ENCODE measurements at regions not wholly inside any gene's neighbourhood (a gene's known extent, or its start where the extent isn't known, plus 50 kb on each side); places are given as distances from the start of the nearest gene placed in this dataset.

GRCh38 chr10:129029051-129029450, 438.0 kb upstream of the MGMT start:
- TF ChIP-seq, protein P1, sequence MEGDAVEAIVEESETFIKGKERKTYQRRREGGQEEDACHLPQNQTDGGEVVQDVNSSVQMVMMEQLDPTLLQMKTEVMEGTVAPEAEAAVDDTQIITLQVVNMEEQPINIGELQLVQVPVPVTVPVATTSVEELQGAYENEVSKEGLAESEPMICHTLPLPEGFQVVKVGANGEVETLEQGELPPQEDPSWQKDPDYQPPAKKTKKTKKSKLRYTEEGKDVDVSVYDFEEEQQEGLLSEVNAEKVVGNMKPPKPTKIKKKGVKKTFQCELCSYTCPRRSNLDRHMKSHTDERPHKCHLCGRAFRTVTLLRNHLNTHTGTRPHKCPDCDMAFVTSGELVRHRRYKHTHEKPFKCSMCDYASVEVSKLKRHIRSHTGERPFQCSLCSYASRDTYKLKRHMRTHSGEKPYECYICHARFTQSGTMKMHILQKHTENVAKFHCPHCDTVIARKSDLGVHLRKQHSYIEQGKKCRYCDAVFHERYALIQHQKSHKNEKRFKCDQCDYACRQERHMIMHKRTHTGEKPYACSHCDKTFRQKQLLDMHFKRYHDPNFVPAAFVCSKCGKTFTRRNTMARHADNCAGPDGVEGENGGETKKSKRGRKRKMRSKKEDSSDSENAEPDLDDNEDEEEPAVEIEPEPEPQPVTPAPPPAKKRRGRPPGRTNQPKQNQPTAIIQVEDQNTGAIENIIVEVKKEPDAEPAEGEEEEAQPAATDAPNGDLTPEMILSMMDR (IDR thresholded peaks at IDR 0.05; ENCODE audit: insufficient read depth, low read length, poor library complexity, severe bottlenecking), result no peak
- Histone ChIP-seq H3K27me3 (ENCODE audit: control insufficient read depth, insufficient read depth, low read length) (peaks cover 16% of the 10 kb centered on the region), H3K4me3 (ENCODE audit: low read depth, low read length) (no peak overlapping the region), H3K36me3 (ENCODE audit: control insufficient read depth, insufficient read depth, low read length) (no peaks in the 10 kb centered on the region)
- no peak for DNase-seq (ENCODE audit: low read depth)

DNA sequence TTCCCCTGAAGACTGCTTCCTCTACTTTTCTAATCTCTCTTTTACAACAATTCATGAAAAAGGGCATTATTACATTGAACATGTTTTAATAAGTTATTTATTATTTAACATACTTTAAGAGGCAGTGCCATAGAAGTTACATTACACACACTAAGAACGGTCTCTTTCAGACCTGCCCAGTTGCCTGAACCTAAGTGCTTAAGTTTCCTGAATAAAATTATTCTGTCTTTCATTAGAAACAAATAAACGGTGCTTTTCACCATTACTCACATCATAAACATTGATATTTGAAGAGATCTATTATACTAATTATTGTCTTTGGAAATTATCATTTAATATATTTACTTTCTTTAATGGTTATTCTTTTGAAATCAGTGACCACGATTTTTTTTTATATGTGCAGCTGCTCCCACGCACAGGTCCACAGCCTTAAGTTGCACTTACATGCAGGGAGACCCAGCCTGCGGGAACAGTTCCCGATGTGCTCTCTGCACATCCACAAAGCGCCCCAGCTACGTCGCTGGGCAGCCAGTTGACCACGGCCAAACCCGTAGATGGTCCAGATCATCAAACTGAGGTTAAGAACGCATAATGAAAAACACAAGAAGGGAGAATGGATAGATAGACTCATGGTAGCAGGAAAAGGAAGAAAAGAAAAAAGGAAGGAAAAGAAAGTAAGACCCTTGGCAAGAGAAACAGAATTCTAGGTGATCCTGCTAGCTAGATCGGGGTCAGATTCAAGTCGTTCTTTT, 437.0 kb upstream of the MGMT start:
- DNase-seq (ENCODE audit: low read depth), result no peak
- Histone ChIP-seq H3K36me3 (ENCODE audit: control insufficient read depth, insufficient read depth, low read length) (no peaks in the 10 kb centered on the region), H3K4me3 (ENCODE audit: low read depth, low read length) (no peak overlapping the region), H3K27me3 (ENCODE audit: control insufficient read depth, insufficient read depth, low read length) (peaks cover 16% of the 10 kb centered on the region)
- TF ChIP-seq, protein P1 (IDR thresholded peaks at IDR 0.05; ENCODE audit: insufficient read depth, low read length, poor library complexity, severe bottlenecking), result no peak

- DNase-seq (ENCODE audit: low read depth), result no peak
- TF ChIP-seq, protein P1 (IDR thresholded peaks at IDR 0.05; ENCODE audit: insufficient read depth, low read length, poor library complexity, severe bottlenecking), result no peak
- Histone ChIP-seq H3K27me3 (ENCODE audit: control insufficient read depth, insufficient read depth, low read length) (peaks cover 16% of the 10 kb centered on the region), H3K36me3 (ENCODE audit: control insufficient read depth, insufficient read depth, low read length) (no peaks in the 10 kb centered on the region), H3K4me3 (ENCODE audit: low read depth, low read length) (no peak overlapping the region)
Observed at GRCh38 chr10:129030603-129030895, 436.5 kb upstream of the MGMT start.

DNA sequence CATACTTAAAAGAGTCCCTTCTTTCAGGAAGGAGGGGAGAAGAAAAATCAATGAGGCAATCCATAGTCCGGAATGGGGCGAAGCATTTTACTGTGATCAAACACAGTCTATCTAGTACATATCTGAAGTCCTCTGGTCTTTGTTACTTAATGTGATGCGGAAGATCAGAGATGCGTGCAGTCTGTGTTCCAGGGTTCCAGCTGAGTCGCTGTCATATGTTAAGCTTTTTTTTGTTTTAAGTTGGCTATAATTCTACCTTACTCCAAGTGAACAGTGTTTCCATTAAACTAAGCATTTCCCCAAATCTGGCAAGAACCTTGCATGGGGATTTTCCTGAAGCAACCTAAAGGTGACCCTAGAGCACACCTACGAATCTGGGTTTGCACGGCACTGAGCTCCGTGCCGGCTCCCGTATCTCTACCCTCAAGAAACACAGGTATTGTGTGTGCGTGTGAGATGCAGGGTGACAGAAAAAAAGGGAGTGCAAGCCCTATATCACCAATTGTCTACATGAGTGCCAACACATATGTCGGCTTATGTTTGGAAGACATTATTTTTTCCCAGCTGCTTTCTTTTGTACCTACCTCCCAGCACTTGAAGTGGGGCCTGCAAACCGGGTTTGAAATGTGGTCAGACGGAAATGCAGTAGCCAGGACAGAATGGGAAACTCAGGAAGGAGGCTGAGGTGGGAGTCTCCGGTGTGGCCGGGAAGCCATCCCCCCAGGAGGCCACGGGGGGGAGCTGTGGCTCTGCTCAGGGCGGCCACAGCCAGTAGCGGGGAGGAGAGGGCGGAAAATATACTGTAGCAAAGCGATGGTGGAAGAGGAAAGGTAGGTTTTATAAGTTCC, 435.8 kb upstream of the MGMT start:
- Histone ChIP-seq H3K27me3 (ENCODE audit: control insufficient read depth, insufficient read depth, low read length) (peaks cover 16% of the 10 kb centered on the region), H3K36me3 (ENCODE audit: control insufficient read depth, insufficient read depth, low read length) (no peaks in the 10 kb centered on the region), H3K4me3 (ENCODE audit: low read depth, low read length) (no peak overlapping the region)
- TF ChIP-seq, protein P1 (IDR thresholded peaks at IDR 0.05; ENCODE audit: insufficient read depth, low read length, poor library complexity, severe bottlenecking), result peak; percentile 98
- no peak for DNase-seq (ENCODE audit: low read depth)

- TF ChIP-seq, protein P1 (IDR thresholded peaks at IDR 0.05; ENCODE audit: insufficient read depth, low read length, poor library complexity, severe bottlenecking), result no peak
- H3K27me3 ChIP-seq (ENCODE audit: control insufficient read depth, insufficient read depth, low read length), result peaks cover 16% of the 10 kb centered on the region
- no peak overlapping the region for H3K4me3 ChIP-seq (ENCODE audit: low read depth, low read length)
- DNase-seq (ENCODE audit: low read depth), result no peak
- H3K36me3 ChIP-seq (ENCODE audit: control insufficient read depth, insufficient read depth, low read length), result no peaks in the 10 kb centered on the region
Observed at GRCh38 chr10:129031844-129032150, 435.2 kb upstream of the MGMT start.

Measured in kidney epithelial cell (primary cell).